ENCODE measurements at regions not wholly inside any gene's neighbourhood (a gene's known extent, or its start where the extent isn't known, plus 50 kb on each side); places are given as distances from the start of the nearest gene placed in this dataset.

- no peak overlapping the region for H3K27ac ChIP-seq (ENCODE audit: low read length)
- H3K4me1 ChIP-seq (ENCODE audit: control insufficient read depth, insufficient read depth, low read length) = no peaks in the 10 kb centered on the region
- H3K9me3 ChIP-seq (ENCODE audit: control insufficient read depth, insufficient read depth, low read depth, low read length) = no peaks in the 10 kb centered on the region
- no peak for DNase-seq (ENCODE audit: low read depth, low spot score)
- CTCF ChIA-PET = no interaction called here
- in situ Hi-C loops (cut with HindIII; ENCODE audit: low pct_unique_long_range_greater_than_20kb, low sequenced_read_pairs) = no loop called here
- no peak for TF ChIP-seq REST (IDR thresholded peaks at IDR 0.05; ENCODE audit: insufficient read depth in 1 of 2, low read depth in 2 of 2, low read length in 1 of 2)
- TF ChIP-seq CTCF (IDR thresholded peaks at IDR 0.05) = no peak
- TF ChIP-seq POLR2AphosphoS5 (IDR thresholded peaks at IDR 0.05; ENCODE audit: low read depth, low read length) = no peak
- no peak for TF ChIP-seq SIN3A (IDR thresholded peaks at IDR 0.05; ENCODE audit: borderline replicate concordance, insufficient read depth, low read depth, low read length)
- TF ChIP-seq TCF7L2 (IDR thresholded peaks at IDR 0.05; ENCODE audit: low read depth, low read length) = no peak
- POLR2A ChIA-PET = no interaction called here
- no peaks in the 10 kb centered on the region for H3K36me3 ChIP-seq (ENCODE audit: control insufficient read depth, insufficient read depth, low read length)
- ATAC-seq = no peak
- intact Hi-C loops (cut with micrococcal nuclease; ENCODE audit: unreplicated experiment) = no loop called here
- H3K27me3 ChIP-seq (ENCODE audit: control insufficient read depth, insufficient read depth, low read length) = no peaks in the 10 kb centered on the region; the same call in 1 of the 2 replicates
- H3K4me3 ChIP-seq (ENCODE audit: low read depth in 2 of 2, low read length in 2 of 2) = no peak overlapping the region
- BruUV-seq (replicated peaks) = no TSS peak
Measured at GRCh38 chr22:49044091-49044490, 783.6 kb downstream of the BRD1 start.

- Histone ChIP-seq H3K36me3 (ENCODE audit: control insufficient read depth, insufficient read depth, low read length) (no peaks in the 10 kb centered on the region), H3K4me3 (ENCODE audit: low read depth in 2 of 2, low read length in 2 of 2) (no peak overlapping the region), H3K27me3 (ENCODE audit: control insufficient read depth, insufficient read depth, low read length) (no peaks in the 10 kb centered on the region; the same call in 1 of the 2 replicates), H3K27ac (ENCODE audit: low read length) (no peak overlapping the region), H3K9me3 (ENCODE audit: control insufficient read depth, insufficient read depth, low read depth, low read length) (no peaks in the 10 kb centered on the region), H3K4me1 (ENCODE audit: control insufficient read depth, insufficient read depth, low read length) (no peaks in the 10 kb centered on the region)
- intact Hi-C loops (cut with micrococcal nuclease; ENCODE audit: unreplicated experiment) = no loop called here
- ATAC-seq = no peak
- DNase-seq (ENCODE audit: low read depth, low spot score) = no peak
- no TSS peak for BruUV-seq (replicated peaks)
- CTCF ChIA-PET = no interaction called here
- POLR2A ChIA-PET = interaction anchor here (0.5 kb wide), 1 partner anchor 195 kb away, joined by 10 read pairs; no protein-coding TSS in a partner anchor
- in situ Hi-C loops (cut with HindIII; ENCODE audit: low pct_unique_long_range_greater_than_20kb, low sequenced_read_pairs) = no loop called here
- TF ChIP-seq REST (IDR thresholded peaks at IDR 0.05; ENCODE audit: insufficient read depth in 1 of 2, low read depth in 2 of 2, low read length in 1 of 2) = no peak
- no peak for TF ChIP-seq POLR2AphosphoS5 (IDR thresholded peaks at IDR 0.05; ENCODE audit: low read depth, low read length)
- no peak for TF ChIP-seq CTCF (IDR thresholded peaks at IDR 0.05)
- TF ChIP-seq TCF7L2 (IDR thresholded peaks at IDR 0.05; ENCODE audit: low read depth, low read length) = no peak
- no peak for TF ChIP-seq SIN3A (IDR thresholded peaks at IDR 0.05; ENCODE audit: borderline replicate concordance, insufficient read depth, low read depth, low read length)
Measured at GRCh38 chr22:49042877-49043859, 784.5 kb downstream of the BRD1 start.

All from Panc1 (cell line).